ENCODE measurements at regions not wholly inside any gene's neighbourhood (a gene's known extent, or its start where the extent isn't known, plus 50 kb on each side); places are given as distances from the start of the nearest gene placed in this dataset.

- no peaks in the 10 kb centered on the region for H3K36me3 ChIP-seq
- H3K27ac ChIP-seq = no peak overlapping the region
- no peak for TF ChIP-seq POLR2A (IDR thresholded peaks at IDR 0.05)
- TF ChIP-seq CTCF (IDR thresholded peaks at IDR 0.05) = no peak
- no peak overlapping the region for H3K4me3 ChIP-seq
- H3K27me3 ChIP-seq = no peaks in the 10 kb centered on the region
- intact Hi-C loops (cut with DNase I) = no loop called here
- no peak for DNase-seq
- no peaks in the 10 kb centered on the region for H3K9me3 ChIP-seq
- H3K4me1 ChIP-seq = no peaks in the 10 kb centered on the region
- no peak for ATAC-seq
Measured at GRCh38 chr14:40523123-40523522, 1083.6 kb upstream of the LRFN5 start.

DNA sequence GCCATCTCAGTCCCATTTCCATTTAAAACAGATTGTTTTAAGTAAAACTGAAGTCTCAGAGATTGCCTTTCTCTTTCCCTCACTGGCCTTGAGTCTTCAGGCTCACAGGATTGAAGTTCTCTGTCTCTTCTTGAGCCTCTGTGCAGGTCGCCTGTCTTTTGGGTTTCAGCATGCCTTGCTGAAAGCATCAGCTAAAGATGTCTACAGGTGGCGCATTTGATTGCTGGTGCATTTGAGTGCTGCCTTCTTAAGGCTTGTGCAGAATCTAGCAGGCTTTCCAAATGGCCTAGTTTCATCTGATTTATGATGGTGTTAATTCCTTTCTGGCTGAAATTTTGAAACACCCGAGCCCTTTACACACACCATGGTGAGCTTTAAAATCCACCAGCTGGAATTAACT is 1062.2 kb upstream of the FBXO33 start:
- ATAC-seq (no peak), DNase-seq (no peak)
- intact Hi-C loops (cut with DNase I) = no loop called here
- no peaks in the 10 kb centered on the region for H3K9me3 ChIP-seq
- H3K36me3 ChIP-seq = no peaks in the 10 kb centered on the region
- 75 to 87% (median 82%) methylated on average over 3 of the region's 3 CpGs for WGBS, 4 donors
- no peaks in the 10 kb centered on the region for H3K4me1 ChIP-seq
- H3K4me3 ChIP-seq = no peak overlapping the region
- H3K27ac ChIP-seq = no peak overlapping the region
- no peak for TF ChIP-seq POLR2A (IDR thresholded peaks at IDR 0.05)
- TF ChIP-seq CTCF (IDR thresholded peaks at IDR 0.05) = no peak
- no peaks in the 10 kb centered on the region for H3K27me3 ChIP-seq

- Histone ChIP-seq H3K27me3 (no peaks in the 10 kb centered on the region), H3K4me3 (no peak overlapping the region), H3K36me3 (no peaks in the 10 kb centered on the region), H3K9me3 (no peaks in the 10 kb centered on the region), H3K4me1 (no peaks in the 10 kb centered on the region), H3K27ac (no peak overlapping the region)
- intact Hi-C loops (cut with DNase I) = no loop called here
- DNase-seq = no peak
- TF ChIP-seq CTCF (IDR thresholded peaks at IDR 0.05) (no peak), POLR2A (IDR thresholded peaks at IDR 0.05) (no peak)
- WGBS, 4 donors = 64 to 93% (median 86%) methylated on average over 1 of the region's 1 CpG
- ATAC-seq = no peak
Measured at GRCh38 chr14:40487824-40488223, 1055.6 kb upstream of the FBXO33 start.

GRCh38 chr14:40485688-40486087 is 1053.5 kb upstream of the FBXO33 start:
- intact Hi-C loops (cut with DNase I) = no loop called here
- Histone ChIP-seq H3K4me3 (no peak overlapping the region), H3K27me3 (no peaks in the 10 kb centered on the region), H3K9me3 (no peaks in the 10 kb centered on the region), H3K27ac (no peak overlapping the region), H3K4me1 (no peaks in the 10 kb centered on the region), H3K36me3 (no peaks in the 10 kb centered on the region)
- TF ChIP-seq CTCF (IDR thresholded peaks at IDR 0.05) (no peak), POLR2A (IDR thresholded peaks at IDR 0.05) (no peak)
- no peak for DNase-seq
- ATAC-seq = no peak
